Ammon's horn (tissue), 1 donor: ENCODE measurements at regions not wholly inside any gene's neighbourhood (a gene's known extent, or its start where the extent isn't known, plus 50 kb on each side); places are given as distances from the start of the nearest gene placed in this dataset.

ENCODE experiments used
- DNase-seq: peaks from one replicate; pipeline ENCODE4 v3.0.0-alpha.2; 2016; ENCODE audit warnings: low spot score

- DNase-seq, result no peak
These were observed 214.7 kb downstream of the CHRM3 start for GRCh38 chr1:239601108-239601507.

GRCh38 chr1:239603530-239603929 lies 217.2 kb downstream of the CHRM3 start:
- DNase-seq, result no peak

- no peak for DNase-seq
These were observed 220.6 kb downstream of the CHRM3 start for GRCh38 chr1:239606850-239607400.

GRCh38 chr1:239608469-239608868 lies 222.1 kb downstream of the CHRM3 start:
- DNase-seq, result no peak

- DNase-seq, result no peak
These were observed 226.0 kb downstream of the CHRM3 start for GRCh38 chr1:239612379-239612778.

- DNase-seq, result no peak
These were observed 230.3 kb downstream of the CHRM3 start for GRCh38 chr1:239616673-239617072.

- DNase-seq, result no peak
These were observed 230.9 kb downstream of the CHRM3 start for GRCh38 chr1:239617259-239617658.

GRCh38 chr1:239617731-239618130 lies 231.4 kb downstream of the CHRM3 start:
- DNase-seq, result no peak

GRCh38 chr1:239619190-239619589 lies 232.8 kb downstream of the CHRM3 start:
- no peak for DNase-seq

GRCh38 chr1:239630767-239631166 lies 244.4 kb downstream of the CHRM3 start:
- no peak for DNase-seq

- no peak for DNase-seq
These were observed 247.1 kb downstream of the CHRM3 start for GRCh38 chr1:239633432-239633831.

- no peak for DNase-seq
These were observed 248.9 kb downstream of the CHRM3 start for GRCh38 chr1:239635276-239635675.

GRCh38 chr1:239636347-239636746 lies 250.0 kb downstream of the CHRM3 start:
- no peak for DNase-seq

- DNase-seq, result no peak
These were observed 258.2 kb downstream of the CHRM3 start for GRCh38 chr1:239644604-239645003.

- DNase-seq, result no peak
These were observed 260.7 kb downstream of the CHRM3 start for GRCh38 chr1:239647045-239647444.

- DNase-seq, result no peak
These were observed 261.7 kb downstream of the CHRM3 start for GRCh38 chr1:239647964-239648632.

- no peak for DNase-seq
These were observed 268.7 kb downstream of the CHRM3 start for GRCh38 chr1:239655023-239655422.

GRCh38 chr1:239657291-239657690 lies 270.9 kb downstream of the CHRM3 start:
- no peak for DNase-seq

GRCh38 chr1:239662950-239663349 lies 276.6 kb downstream of the CHRM3 start:
- no peak for DNase-seq

- no peak for DNase-seq
These were observed 285.9 kb downstream of the CHRM3 start for GRCh38 chr1:239672256-239672655.

- no peak for DNase-seq
These were observed 289.4 kb downstream of the CHRM3 start for GRCh38 chr1:239675735-239676134.

- DNase-seq, result no peak
These were observed 290.3 kb downstream of the CHRM3 start for GRCh38 chr1:239676522-239677273.

- no peak for DNase-seq
These were observed 291.0 kb downstream of the CHRM3 start for GRCh38 chr1:239677362-239677761.
